B cell (primary cell): ENCODE measurements at regions not wholly inside any gene's neighbourhood (a gene's known extent, or its start where the extent isn't known, plus 50 kb on each side); places are given as distances from the start of the nearest gene placed in this dataset.

ENCODE experiments used
- EZH2 ChIP-seq: IDR thresholded peaks from 2 replicates; pipeline ENCODE4 v1.6.1; 2012; ENCODE audit warnings: borderline replicate concordance, low read depth, mild to moderate bottlenecking, moderate library complexity, low read length; ENCODE audit not compliant: insufficient read depth, poor library complexity, severe bottlenecking
- TF ChIP-seq, protein P1 (sequence below): fragments of 200-600 bp; IDR thresholded peaks from one replicate; pipeline ENCODE4 v1.8.0; 2022; ENCODE audit warnings: antibody characterized with exemption, mild to moderate bottlenecking

DNA sequence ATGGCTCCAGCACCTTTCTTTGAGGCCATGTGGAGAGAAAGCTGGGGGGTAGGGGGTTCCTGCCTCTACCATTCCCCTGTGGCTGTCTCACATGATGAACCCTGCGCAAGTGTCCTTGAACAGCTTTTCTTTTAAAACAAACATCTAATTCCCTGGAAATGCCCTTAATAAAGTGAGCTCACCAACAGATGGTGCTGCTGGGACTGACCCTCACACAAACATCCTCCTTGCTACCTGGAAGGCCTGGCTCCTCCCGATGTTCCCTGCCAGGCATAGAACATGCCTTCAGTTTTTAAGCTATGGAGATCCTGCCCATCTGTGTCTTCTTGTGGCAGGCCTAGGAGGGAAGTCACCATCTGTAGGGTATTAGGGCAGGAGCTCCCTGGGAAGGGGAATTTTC lies 60.7 kb upstream of the GATA6 start:
- TF ChIP-seq, protein P1, sequence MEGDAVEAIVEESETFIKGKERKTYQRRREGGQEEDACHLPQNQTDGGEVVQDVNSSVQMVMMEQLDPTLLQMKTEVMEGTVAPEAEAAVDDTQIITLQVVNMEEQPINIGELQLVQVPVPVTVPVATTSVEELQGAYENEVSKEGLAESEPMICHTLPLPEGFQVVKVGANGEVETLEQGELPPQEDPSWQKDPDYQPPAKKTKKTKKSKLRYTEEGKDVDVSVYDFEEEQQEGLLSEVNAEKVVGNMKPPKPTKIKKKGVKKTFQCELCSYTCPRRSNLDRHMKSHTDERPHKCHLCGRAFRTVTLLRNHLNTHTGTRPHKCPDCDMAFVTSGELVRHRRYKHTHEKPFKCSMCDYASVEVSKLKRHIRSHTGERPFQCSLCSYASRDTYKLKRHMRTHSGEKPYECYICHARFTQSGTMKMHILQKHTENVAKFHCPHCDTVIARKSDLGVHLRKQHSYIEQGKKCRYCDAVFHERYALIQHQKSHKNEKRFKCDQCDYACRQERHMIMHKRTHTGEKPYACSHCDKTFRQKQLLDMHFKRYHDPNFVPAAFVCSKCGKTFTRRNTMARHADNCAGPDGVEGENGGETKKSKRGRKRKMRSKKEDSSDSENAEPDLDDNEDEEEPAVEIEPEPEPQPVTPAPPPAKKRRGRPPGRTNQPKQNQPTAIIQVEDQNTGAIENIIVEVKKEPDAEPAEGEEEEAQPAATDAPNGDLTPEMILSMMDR, result no peak
- no peak for TF ChIP-seq EZH2
